Neural crest cell (in vitro differentiated cells): ENCODE measurements at regions not wholly inside any gene's neighbourhood (a gene's known extent, or its start where the extent isn't known, plus 50 kb on each side); places are given as distances from the start of the nearest gene placed in this dataset.
"Not testable (repeated sequence)": the region's sequence is repeated elsewhere in the genome, so short reads cannot be mapped to it uniquely, and the experiment has no call there.

Experiments
- DNase-seq: peaks from one replicate; pipeline ENCODE4 v3.0.0; 2021; ENCODE audit warnings: low read depth, mixed read lengths, low spot score
- H3K27ac Mint-ChIP-seq: one replicate; pipeline ENCODE4 v1.8.0; 2021; ENCODE audit warnings: mild to moderate bottlenecking, mixed read lengths; ENCODE audit not compliant: unreplicated experiment
- H3K27me3 Mint-ChIP-seq: 2 replicates; pipeline ENCODE4 v1.8.0; 2021; ENCODE audit warnings: low read depth, mild to moderate bottlenecking, mixed read lengths
- H3K36me3 Mint-ChIP-seq: 2 replicates; pipeline ENCODE4 v1.8.0; 2021; ENCODE audit warnings: low read depth, mild to moderate bottlenecking, mixed read lengths
- H3K4me1 Mint-ChIP-seq: 2 replicates; pipeline ENCODE4 v1.8.0; 2021; ENCODE audit warnings: mixed read lengths
- H3K4me3 Mint-ChIP-seq: one replicate; pipeline ENCODE4 v1.8.0; 2021; ENCODE audit warnings: mild to moderate bottlenecking, mixed read lengths
- H3K9me3 Mint-ChIP-seq: 2 replicates; pipeline ENCODE4 v1.8.0; 2021; ENCODE audit warnings: mixed read lengths
- CTCF ChIP-seq: fragments of 200-600 bp; sonication (generic); conservative IDR thresholded peaks from 2 replicates; pipeline ENCODE4 v1.5.0; 2021; ENCODE audit warnings: antibody characterized with exemption, mild to moderate bottlenecking

- Mint-ChIP-seq H3K4me1 (no peaks in the 10 kb centered on the region), H3K27me3 (no peaks in the 10 kb centered on the region), H3K9me3 (peaks cover 35% of the 10 kb centered on the region), H3K27ac (no peak overlapping the region), H3K4me3 (no peak overlapping the region), H3K36me3 (peaks cover 32% of the 10 kb centered on the region)
- no peak for TF ChIP-seq CTCF
- no peak for DNase-seq
Measured at GRCh38 chr4:49516796-49517195, 530.7 kb downstream of the CWH43 start.

GRCh38 chr4:49517485-49518205, 531.6 kb downstream of the CWH43 start:
- H3K4me1 Mint-ChIP-seq, H3K4me3 Mint-ChIP-seq, H3K27ac Mint-ChIP-seq, H3K27me3 Mint-ChIP-seq, DNase-seq: not testable (repeated sequence)
- Mint-ChIP-seq H3K36me3 (peaks cover 24% of the 10 kb centered on the region), H3K9me3 (peaks cover 28% of the 10 kb centered on the region)

- not testable (repeated sequence) for H3K4me3 Mint-ChIP-seq, DNase-seq, H3K27me3 Mint-ChIP-seq, H3K4me1 Mint-ChIP-seq, H3K27ac Mint-ChIP-seq
- peaks cover 11% of the 10 kb centered on the region for H3K36me3 Mint-ChIP-seq
- peaks cover 16% of the 10 kb centered on the region for H3K9me3 Mint-ChIP-seq
Measured at GRCh38 chr4:49519150-49520035, 533.3 kb downstream of the CWH43 start.

- not testable (repeated sequence) for H3K9me3 Mint-ChIP-seq, H3K27ac Mint-ChIP-seq, H3K4me3 Mint-ChIP-seq, H3K27me3 Mint-ChIP-seq, H3K4me1 Mint-ChIP-seq, H3K36me3 Mint-ChIP-seq, DNase-seq
Measured at GRCh38 chr4:49523816-49524765, 538.0 kb downstream of the CWH43 start.

GRCh38 chr4:49558916-49559676, 573.0 kb downstream of the CWH43 start:
- not testable (repeated sequence) for H3K4me3 Mint-ChIP-seq, H3K36me3 Mint-ChIP-seq, DNase-seq, H3K4me1 Mint-ChIP-seq, H3K27ac Mint-ChIP-seq, H3K27me3 Mint-ChIP-seq
- H3K9me3 Mint-ChIP-seq = peaks cover 15% of the 10 kb centered on the region

- not testable (repeated sequence) for H3K4me3 Mint-ChIP-seq, H3K36me3 Mint-ChIP-seq, DNase-seq, H3K4me1 Mint-ChIP-seq, H3K27me3 Mint-ChIP-seq, H3K27ac Mint-ChIP-seq
- peaks cover 13% of the 10 kb centered on the region for H3K9me3 Mint-ChIP-seq
Measured at GRCh38 chr4:49560131-49560816, 574.2 kb downstream of the CWH43 start.

- not testable (repeated sequence) for H3K4me3 Mint-ChIP-seq, H3K27ac Mint-ChIP-seq, DNase-seq, H3K36me3 Mint-ChIP-seq, H3K27me3 Mint-ChIP-seq, H3K4me1 Mint-ChIP-seq
- peaks cover 13% of the 10 kb centered on the region for H3K9me3 Mint-ChIP-seq
Measured at GRCh38 chr4:49560883-49561282, 574.8 kb downstream of the CWH43 start.

- Mint-ChIP-seq H3K36me3 (peaks cover 18% of the 10 kb centered on the region), H3K9me3 (peaks cover 27% of the 10 kb centered on the region)
- DNase-seq, H3K4me1 Mint-ChIP-seq, H3K27ac Mint-ChIP-seq, H3K4me3 Mint-ChIP-seq, H3K27me3 Mint-ChIP-seq: not testable (repeated sequence)
Measured at GRCh38 chr4:49570248-49570647, 584.2 kb downstream of the CWH43 start.

- H3K4me3 Mint-ChIP-seq, H3K27ac Mint-ChIP-seq, DNase-seq, H3K27me3 Mint-ChIP-seq, H3K4me1 Mint-ChIP-seq: not testable (repeated sequence)
- Mint-ChIP-seq H3K9me3 (peaks cover 40% of the 10 kb centered on the region), H3K36me3 (peaks cover 29% of the 10 kb centered on the region)
Measured at GRCh38 chr4:49573666-49574215, 587.7 kb downstream of the CWH43 start.

- not testable (repeated sequence) for H3K27ac Mint-ChIP-seq, H3K4me1 Mint-ChIP-seq
- peaks cover 37% of the 10 kb centered on the region for H3K9me3 Mint-ChIP-seq
Measured at GRCh38 chr4:49575250-49575649, 589.2 kb downstream of the CWH43 start.

GRCh38 chr4:49578371-49578770, 592.3 kb downstream of the CWH43 start:
- peaks cover 24% of the 10 kb centered on the region for H3K9me3 Mint-ChIP-seq
- not testable (repeated sequence) for H3K4me1 Mint-ChIP-seq, H3K4me3 Mint-ChIP-seq, H3K27ac Mint-ChIP-seq, H3K27me3 Mint-ChIP-seq, DNase-seq
- peaks cover 12% of the 10 kb centered on the region for H3K36me3 Mint-ChIP-seq

More at GRCh38 chr4:49575250-49575649, 589.2 kb downstream of the CWH43 start:
- DNase-seq, H3K4me3 Mint-ChIP-seq, H3K27me3 Mint-ChIP-seq: not testable (repeated sequence)
- H3K36me3 Mint-ChIP-seq = peaks cover 25% of the 10 kb centered on the region
